ENCODE measurements at regions not wholly inside any gene's neighbourhood (a gene's known extent, or its start where the extent isn't known, plus 50 kb on each side); places are given as distances from the start of the nearest gene placed in this dataset.
A peak's percentile ranks its signal among the peaks of the same experiment; 100 is the strongest.
"Not testable (repeated sequence)": the region's sequence is repeated elsewhere in the genome, so short reads cannot be mapped to it uniquely, and the experiment has no call there.

- DNase-seq (ENCODE audit: low read depth): no peak
These were observed 531.2 kb downstream of the KCNA4 start for GRCh38 chr11:29485641-29486040.

- no peak for DNase-seq (ENCODE audit: low read depth)
These were observed 532.3 kb downstream of the KCNA4 start for GRCh38 chr11:29484548-29484947.

GRCh38 chr11:29483831-29484230 lies 533.0 kb downstream of the KCNA4 start:
- DNase-seq (ENCODE audit: low read depth): peak; percentile 25

- DNase-seq (ENCODE audit: low read depth): peak; percentile 80
These were observed 534.3 kb downstream of the KCNA4 start for GRCh38 chr11:29482510-29482909.

- DNase-seq (ENCODE audit: low read depth): peak; percentile 3
These were observed 535.1 kb downstream of the KCNA4 start for GRCh38 chr11:29481738-29482137.

GRCh38 chr11:29480981-29481380 lies 535.8 kb downstream of the KCNA4 start:
- DNase-seq (ENCODE audit: low read depth): no peak

- no peak for DNase-seq (ENCODE audit: low read depth)
These were observed 558.6 kb downstream of the KCNA4 start for GRCh38 chr11:29458252-29458651.

- DNase-seq (ENCODE audit: low read depth): peak; percentile 90
These were observed 564.7 kb downstream of the KCNA4 start for GRCh38 chr11:29452146-29452545.

- no peak for DNase-seq (ENCODE audit: low read depth)
These were observed 567.4 kb downstream of the KCNA4 start for GRCh38 chr11:29449281-29450074.

GRCh38 chr11:29448246-29448877 lies 568.5 kb downstream of the KCNA4 start:
- DNase-seq (ENCODE audit: low read depth): peak; percentile 38

- peak; percentile 66 for DNase-seq (ENCODE audit: low read depth)
These were observed 569.0 kb downstream of the KCNA4 start for GRCh38 chr11:29447821-29448220.

GRCh38 chr11:29446132-29446531 lies 570.7 kb downstream of the KCNA4 start:
- DNase-seq (ENCODE audit: low read depth): no peak

GRCh38 chr11:29445191-29445590 lies 571.6 kb downstream of the KCNA4 start:
- DNase-seq (ENCODE audit: low read depth): not testable (repeated sequence)

GRCh38 chr11:29438815-29439214 lies 578.0 kb downstream of the KCNA4 start:
- no peak for DNase-seq (ENCODE audit: low read depth)

- DNase-seq (ENCODE audit: low read depth): peak; percentile 53
These were observed 581.4 kb downstream of the KCNA4 start for GRCh38 chr11:29435421-29435820.

GRCh38 chr11:29432719-29433325 lies 584.0 kb downstream of the KCNA4 start:
- DNase-seq (ENCODE audit: low read depth): peak; percentile 18

- no peak for DNase-seq (ENCODE audit: low read depth)
These were observed 611.5 kb downstream of the KCNA4 start for GRCh38 chr11:29405305-29405704.

GRCh38 chr11:29395555-29396072 lies 621.2 kb downstream of the KCNA4 start:
- no peak for DNase-seq (ENCODE audit: low read depth)

- DNase-seq (ENCODE audit: low read depth): no peak
These were observed 627.0 kb downstream of the KCNA4 start for GRCh38 chr11:29389793-29390192.

GRCh38 chr11:29373725-29374124 lies 643.1 kb downstream of the KCNA4 start:
- DNase-seq (ENCODE audit: low read depth): no peak

- no peak for DNase-seq (ENCODE audit: low read depth)
These were observed 648.7 kb downstream of the KCNA4 start for GRCh38 chr11:29368126-29368525.

GRCh38 chr11:29364006-29364405 lies 652.8 kb downstream of the KCNA4 start:
- no peak for DNase-seq (ENCODE audit: low read depth)

GRCh38 chr11:29361369-29361768 lies 655.5 kb downstream of the KCNA4 start:
- DNase-seq (ENCODE audit: low read depth): no peak

Measured in renal cortical epithelial cell (primary cell).